ENCODE measurements at regions not wholly inside any gene's neighbourhood (a gene's known extent, or its start where the extent isn't known, plus 50 kb on each side); places are given as distances from the start of the nearest gene placed in this dataset.
"Not testable (repeated sequence)": the region's sequence is repeated elsewhere in the genome, so short reads cannot be mapped to it uniquely, and the experiment has no call there.

DNA sequence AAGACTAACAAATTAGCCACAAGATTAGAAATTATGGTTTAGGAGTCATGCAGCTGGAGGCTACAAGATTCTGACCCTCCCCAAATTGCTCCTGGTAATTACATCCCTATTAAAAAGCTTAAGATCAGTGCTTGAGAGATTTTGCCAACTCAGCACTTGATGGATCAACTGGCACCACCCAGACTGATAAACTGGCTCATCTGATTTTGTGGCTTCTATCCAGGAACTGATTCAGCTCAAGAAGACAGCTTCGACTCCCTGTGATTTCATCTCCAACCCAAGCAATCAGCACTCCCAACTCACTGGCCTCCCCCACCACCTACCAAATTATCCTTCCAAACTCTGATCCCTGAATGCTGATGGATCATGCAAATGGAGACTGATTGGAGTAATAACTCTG lies 94.8 kb downstream of the TNFRSF13B start:
- TF ChIP-seq, protein P1, sequence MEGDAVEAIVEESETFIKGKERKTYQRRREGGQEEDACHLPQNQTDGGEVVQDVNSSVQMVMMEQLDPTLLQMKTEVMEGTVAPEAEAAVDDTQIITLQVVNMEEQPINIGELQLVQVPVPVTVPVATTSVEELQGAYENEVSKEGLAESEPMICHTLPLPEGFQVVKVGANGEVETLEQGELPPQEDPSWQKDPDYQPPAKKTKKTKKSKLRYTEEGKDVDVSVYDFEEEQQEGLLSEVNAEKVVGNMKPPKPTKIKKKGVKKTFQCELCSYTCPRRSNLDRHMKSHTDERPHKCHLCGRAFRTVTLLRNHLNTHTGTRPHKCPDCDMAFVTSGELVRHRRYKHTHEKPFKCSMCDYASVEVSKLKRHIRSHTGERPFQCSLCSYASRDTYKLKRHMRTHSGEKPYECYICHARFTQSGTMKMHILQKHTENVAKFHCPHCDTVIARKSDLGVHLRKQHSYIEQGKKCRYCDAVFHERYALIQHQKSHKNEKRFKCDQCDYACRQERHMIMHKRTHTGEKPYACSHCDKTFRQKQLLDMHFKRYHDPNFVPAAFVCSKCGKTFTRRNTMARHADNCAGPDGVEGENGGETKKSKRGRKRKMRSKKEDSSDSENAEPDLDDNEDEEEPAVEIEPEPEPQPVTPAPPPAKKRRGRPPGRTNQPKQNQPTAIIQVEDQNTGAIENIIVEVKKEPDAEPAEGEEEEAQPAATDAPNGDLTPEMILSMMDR (IDR thresholded peaks at IDR 0.05) = no peak
- no peak for TF ChIP-seq POLR2A (IDR thresholded peaks at IDR 0.05)
- peak in 1 of 2 donors; percentile 13 for DNase-seq (ENCODE audit: low spot score in 2 of 2)
- 28 to 57% methylated on average over 1 of the region's 1 CpG for WGBS, 2 donors
- intact Hi-C loops (cut with DNase I; ENCODE audit: low total_unique reads) = no loop called here
- H3K4me3 ChIP-seq (ENCODE audit: low read depth, poor library complexity, severe bottlenecking) = no peak overlapping the region

DNA sequence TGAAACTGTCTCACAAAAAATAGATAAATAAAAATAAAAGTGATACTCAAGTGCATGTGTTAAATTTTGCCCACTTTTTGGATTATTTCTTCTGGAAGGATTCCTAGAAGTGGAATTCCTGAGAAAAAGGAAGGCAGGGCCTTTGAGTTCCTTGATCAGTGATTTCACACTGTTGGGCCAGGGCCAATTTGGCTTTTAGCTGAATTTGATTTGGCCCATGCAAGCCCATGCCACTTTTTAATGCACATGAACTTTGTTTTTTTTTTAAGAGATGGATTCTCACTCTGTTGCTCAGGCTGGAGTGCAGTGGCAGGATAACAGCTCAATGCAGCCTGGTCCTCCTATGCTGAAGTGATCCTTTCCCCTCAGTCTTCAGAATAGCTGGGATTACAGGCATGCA lies 96.3 kb downstream of the TNFRSF13B start:
- intact Hi-C loops (cut with DNase I; ENCODE audit: low total_unique reads) = no loop called here
- DNase-seq (ENCODE audit: low spot score in 2 of 2) = peak in 1 of 2 donors; percentile 39
- TF ChIP-seq, protein P1 (IDR thresholded peaks at IDR 0.05) = no peak
- TF ChIP-seq POLR2A (IDR thresholded peaks at IDR 0.05) = no peak
- no peak overlapping the region for H3K4me3 ChIP-seq (ENCODE audit: low read depth, poor library complexity, severe bottlenecking)

DNA sequence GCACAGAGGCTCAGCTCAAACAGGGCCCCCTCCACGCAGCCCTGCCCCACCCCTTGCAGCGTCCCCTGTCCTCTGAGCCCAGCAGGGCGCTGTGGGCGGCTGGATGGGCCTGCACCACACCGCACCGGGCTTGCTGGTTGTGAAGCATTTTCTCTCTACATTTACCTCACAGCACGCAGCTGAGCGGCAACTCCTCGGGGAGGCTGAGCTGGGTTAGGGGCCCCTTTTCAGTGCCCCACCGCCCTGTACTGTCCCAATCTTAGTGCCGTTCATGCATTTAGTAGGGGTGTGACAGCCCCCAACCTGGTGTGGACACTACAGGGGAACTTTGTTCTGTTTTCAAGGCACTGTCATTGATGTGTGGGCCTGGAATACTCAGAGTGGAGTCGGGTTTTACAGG lies 97.7 kb downstream of the TNFRSF13B start:
- 87% methylated on average over 9 to 12 of the region's 12 CpGs for WGBS, 2 donors

DNA sequence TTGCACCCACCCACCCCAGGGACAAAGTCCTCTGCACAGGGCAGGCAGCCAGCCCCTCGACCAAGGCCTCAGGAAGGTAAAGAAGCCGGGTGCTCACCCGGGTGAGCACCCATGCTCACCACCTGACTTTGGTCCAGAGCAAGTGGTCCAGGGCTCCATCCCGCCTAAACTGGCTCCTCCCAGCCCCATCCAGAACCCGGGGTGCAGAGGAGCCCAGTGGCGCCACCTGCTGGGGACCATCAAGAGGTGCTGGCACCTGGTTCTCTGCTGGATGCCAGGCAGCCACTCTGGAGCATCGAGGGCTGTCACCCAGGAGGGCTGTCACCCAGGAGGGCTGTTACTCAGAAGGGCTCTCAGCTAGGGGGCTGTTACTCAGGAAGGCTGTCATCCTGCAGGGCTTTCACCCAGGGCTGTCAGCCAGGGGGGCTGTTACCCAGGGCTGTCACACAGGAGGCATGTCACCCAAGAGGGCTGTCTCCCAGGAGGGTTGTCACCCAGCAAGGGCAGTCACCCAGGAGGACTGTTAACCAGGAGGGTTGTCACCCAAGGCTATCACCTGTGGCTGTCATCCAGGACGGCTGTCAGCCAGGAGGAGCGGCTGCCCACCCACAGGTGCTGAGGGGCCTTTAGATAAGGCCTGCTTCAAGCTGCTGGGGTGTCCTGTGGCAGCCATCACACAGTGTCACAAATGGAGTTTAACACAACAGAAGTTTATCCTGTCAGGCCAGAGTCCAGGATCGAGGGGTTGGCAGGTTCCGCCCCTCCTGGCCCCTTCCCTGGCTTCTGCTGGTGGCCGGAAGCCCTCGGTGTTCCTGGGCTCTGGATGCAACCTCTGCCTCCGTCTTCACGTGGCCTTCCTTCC lies 98.5 kb downstream of the TNFRSF13B start:
- WGBS, 2 donors = 57 to 66% methylated on average over 13 of the region's 15 CpGs
- TF ChIP-seq POLR2A (IDR thresholded peaks at IDR 0.05) = no peak
- TF ChIP-seq, protein P1 (IDR thresholded peaks at IDR 0.05) = no peak
- no peak overlapping the region for H3K4me3 ChIP-seq (ENCODE audit: low read depth, poor library complexity, severe bottlenecking)
- peak in 1 of 2 donors; percentile 85 for DNase-seq (ENCODE audit: low spot score in 2 of 2)
- intact Hi-C loops (cut with DNase I; ENCODE audit: low total_unique reads) = no loop called here

More for the DNA sequence above, 97.7 kb downstream of the TNFRSF13B start:
- intact Hi-C loops (cut with DNase I; ENCODE audit: low total_unique reads); H3K4me3 ChIP-seq (ENCODE audit: low read depth, poor library complexity, severe bottlenecking): not testable (repeated sequence)
- DNase-seq (ENCODE audit: low spot score in 2 of 2) = peak in 1 of 2 donors; percentile 56

DNA sequence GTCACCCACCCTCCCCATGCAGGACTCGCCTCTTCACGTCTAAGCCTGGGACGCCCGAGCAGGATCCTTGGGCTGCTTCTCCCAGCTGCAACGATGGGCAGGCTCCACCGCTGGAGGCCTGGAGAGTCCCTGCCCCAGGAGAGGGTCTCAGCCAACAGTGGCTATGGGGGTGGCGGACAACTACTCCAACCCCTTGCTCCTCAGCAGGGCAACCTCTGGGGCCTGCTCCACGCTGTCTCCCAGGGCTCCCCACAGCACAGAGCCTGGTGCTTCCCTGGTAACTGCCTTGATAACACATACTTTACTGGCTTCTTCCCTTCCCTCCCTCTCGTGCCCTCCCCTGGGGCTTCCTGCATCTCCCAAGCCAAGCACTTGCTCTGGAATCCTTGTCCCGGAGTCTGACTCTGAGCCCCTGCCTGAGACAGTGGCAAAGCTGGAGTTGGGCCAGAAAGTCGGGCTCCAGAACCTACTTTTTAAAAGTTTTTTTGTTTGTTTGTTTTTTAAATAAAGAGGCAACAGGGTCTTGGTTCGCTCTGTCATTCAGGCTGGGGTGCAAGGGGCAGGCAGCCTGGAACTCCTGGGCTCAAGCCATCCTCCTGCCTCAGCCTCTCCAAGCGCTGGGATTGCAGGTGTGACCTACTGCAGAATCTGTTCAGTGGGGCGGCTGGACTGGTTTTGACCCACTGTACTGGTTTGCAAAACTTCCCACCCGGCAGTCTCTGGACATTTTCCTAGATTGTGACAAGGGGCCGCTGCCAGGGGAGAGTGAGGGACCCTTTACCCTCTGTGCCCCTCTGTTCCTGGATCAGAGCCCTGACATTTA lies 99.4 kb downstream of the TNFRSF13B start:
- intact Hi-C loops (cut with DNase I; ENCODE audit: low total_unique reads) = no loop called here
- WGBS, 2 donors = 69 to 77% methylated on average over 11 to 12 of the region's 16 CpGs
- peak in 1 of 2 donors; percentile 77 for DNase-seq (ENCODE audit: low spot score in 2 of 2)

DNA sequence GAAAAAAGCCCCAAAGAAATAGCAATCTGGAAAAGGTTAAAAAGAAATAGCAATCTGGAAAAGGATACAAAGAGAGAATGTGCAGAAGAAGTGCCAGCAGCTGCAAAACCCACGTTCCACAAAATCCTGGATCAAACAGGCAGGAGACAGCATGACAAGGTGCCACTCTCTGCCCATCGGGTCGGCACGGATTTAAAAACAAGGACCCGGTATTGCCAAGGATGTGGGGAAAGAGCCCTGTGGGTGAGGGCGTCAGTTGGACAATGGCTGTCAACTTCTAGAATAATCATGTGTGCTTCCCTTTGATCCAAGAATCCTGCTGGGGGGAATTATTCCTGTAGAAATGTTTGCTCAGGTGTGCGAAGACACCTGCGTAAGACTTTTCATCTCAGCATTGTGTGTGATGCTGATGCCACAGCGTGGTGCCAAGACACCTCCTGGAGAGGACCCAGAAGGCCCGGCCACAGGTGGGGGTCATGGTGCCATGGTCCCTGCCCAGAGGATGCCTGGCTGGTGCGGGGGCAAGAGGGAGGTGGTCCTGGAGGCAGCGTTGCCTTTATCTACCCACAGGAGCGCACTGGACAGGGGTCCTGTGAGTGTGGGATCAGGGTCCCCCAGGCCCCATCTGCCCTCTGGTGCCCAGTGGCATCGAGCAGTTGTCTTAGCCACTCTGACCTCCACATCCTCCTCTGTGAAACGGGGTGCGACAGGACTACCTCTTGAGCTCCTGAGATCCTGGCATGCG lies 100.3 kb downstream of the TNFRSF13B start:
- H3K4me3 ChIP-seq (ENCODE audit: low read depth, poor library complexity, severe bottlenecking); intact Hi-C loops (cut with DNase I; ENCODE audit: low total_unique reads): not testable (repeated sequence)
- peak in 1 of 2 donors; percentile 70 for DNase-seq (ENCODE audit: low spot score in 2 of 2)
- WGBS, 2 donors = 76 to 78% methylated on average over 15 to 17 of the region's 17 CpGs

More for the DNA sequence above, 99.4 kb downstream of the TNFRSF13B start:
- no peak overlapping the region for H3K4me3 ChIP-seq (ENCODE audit: low read depth, poor library complexity, severe bottlenecking)
- TF ChIP-seq POLR2A (IDR thresholded peaks at IDR 0.05) = no peak
- TF ChIP-seq, protein P1 (IDR thresholded peaks at IDR 0.05) = no peak

Data from lower leg skin (tissue), 4 donors.